ENCODE measurements at regions not wholly inside any gene's neighbourhood (a gene's known extent, or its start where the extent isn't known, plus 50 kb on each side); places are given as distances from the start of the nearest gene placed in this dataset.
"Not testable (repeated sequence)": the region's sequence is repeated elsewhere in the genome, so short reads cannot be mapped to it uniquely, and the experiment has no call there.

DNA sequence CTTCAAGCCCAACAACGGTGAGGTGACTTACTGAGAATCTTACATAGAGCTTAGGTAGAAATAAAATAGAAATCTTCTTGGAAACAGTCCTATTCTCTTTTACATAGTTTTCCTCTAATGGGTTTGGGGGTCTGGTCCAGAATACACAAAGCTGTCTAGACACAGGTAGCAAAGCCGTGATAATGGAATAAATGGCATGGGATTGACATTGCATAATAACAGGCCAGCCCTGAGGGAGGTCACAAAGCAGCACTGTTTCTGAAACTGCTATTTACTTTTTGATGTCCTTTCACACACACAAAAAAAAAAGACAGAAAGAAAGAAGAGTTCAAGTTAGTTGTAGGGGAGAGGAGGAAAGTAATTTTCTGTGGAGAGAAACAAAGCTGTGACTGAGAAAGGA lies 364.8 kb upstream of the SORCS1 start:
- H3K36me3 ChIP-seq (ENCODE audit: insufficient read depth): no peaks in the 10 kb centered on the region
- no peak overlapping the region for H2AFZ ChIP-seq (ENCODE audit: low read depth)
- H3K27me3 ChIP-seq (ENCODE audit: insufficient read depth, low read depth): no peaks in the 10 kb centered on the region
- no peak overlapping the region for H3K27ac ChIP-seq
- no peaks in the 10 kb centered on the region for H4K20me1 ChIP-seq (ENCODE audit: insufficient read depth)
- no peak overlapping the region for H3K4me2 ChIP-seq
- no peaks in the 10 kb centered on the region for H3K4me1 ChIP-seq (ENCODE audit: low read depth, poor library complexity, severe bottlenecking)
- no peak overlapping the region for H3K4me3 ChIP-seq (IDR thresholded peaks at IDR 0.05; ENCODE audit: insufficient read depth, low read depth, low read length)
- TF ChIP-seq, protein P1, sequence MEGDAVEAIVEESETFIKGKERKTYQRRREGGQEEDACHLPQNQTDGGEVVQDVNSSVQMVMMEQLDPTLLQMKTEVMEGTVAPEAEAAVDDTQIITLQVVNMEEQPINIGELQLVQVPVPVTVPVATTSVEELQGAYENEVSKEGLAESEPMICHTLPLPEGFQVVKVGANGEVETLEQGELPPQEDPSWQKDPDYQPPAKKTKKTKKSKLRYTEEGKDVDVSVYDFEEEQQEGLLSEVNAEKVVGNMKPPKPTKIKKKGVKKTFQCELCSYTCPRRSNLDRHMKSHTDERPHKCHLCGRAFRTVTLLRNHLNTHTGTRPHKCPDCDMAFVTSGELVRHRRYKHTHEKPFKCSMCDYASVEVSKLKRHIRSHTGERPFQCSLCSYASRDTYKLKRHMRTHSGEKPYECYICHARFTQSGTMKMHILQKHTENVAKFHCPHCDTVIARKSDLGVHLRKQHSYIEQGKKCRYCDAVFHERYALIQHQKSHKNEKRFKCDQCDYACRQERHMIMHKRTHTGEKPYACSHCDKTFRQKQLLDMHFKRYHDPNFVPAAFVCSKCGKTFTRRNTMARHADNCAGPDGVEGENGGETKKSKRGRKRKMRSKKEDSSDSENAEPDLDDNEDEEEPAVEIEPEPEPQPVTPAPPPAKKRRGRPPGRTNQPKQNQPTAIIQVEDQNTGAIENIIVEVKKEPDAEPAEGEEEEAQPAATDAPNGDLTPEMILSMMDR (conservative IDR thresholded peaks at IDR 0.05; ENCODE audit: low read depth, low read length): no peak
- no peaks in the 10 kb centered on the region for H3K79me2 ChIP-seq (ENCODE audit: insufficient read depth, low read depth)
- no peak overlapping the region for H3K9ac ChIP-seq

GRCh38 chr10:107520348-107520747 lies 355.8 kb upstream of the SORCS1 start:
- H3K4me3 ChIP-seq (IDR thresholded peaks at IDR 0.05; ENCODE audit: insufficient read depth, low read depth, low read length): no peak overlapping the region
- no peaks in the 10 kb centered on the region for H3K79me2 ChIP-seq (ENCODE audit: insufficient read depth, low read depth)
- H3K9ac ChIP-seq: no peak overlapping the region
- H2AFZ ChIP-seq (ENCODE audit: low read depth): no peak overlapping the region
- no peak overlapping the region for H3K27ac ChIP-seq
- TF ChIP-seq, protein P1 (conservative IDR thresholded peaks at IDR 0.05; ENCODE audit: low read depth, low read length): no peak
- no peak overlapping the region for H3K4me2 ChIP-seq
- no peaks in the 10 kb centered on the region for H3K4me1 ChIP-seq (ENCODE audit: low read depth, poor library complexity, severe bottlenecking)
- no peaks in the 10 kb centered on the region for H3K36me3 ChIP-seq (ENCODE audit: insufficient read depth)
- H4K20me1 ChIP-seq (ENCODE audit: insufficient read depth): no peaks in the 10 kb centered on the region
- H3K27me3 ChIP-seq (ENCODE audit: insufficient read depth, low read depth): no peaks in the 10 kb centered on the region

DNA sequence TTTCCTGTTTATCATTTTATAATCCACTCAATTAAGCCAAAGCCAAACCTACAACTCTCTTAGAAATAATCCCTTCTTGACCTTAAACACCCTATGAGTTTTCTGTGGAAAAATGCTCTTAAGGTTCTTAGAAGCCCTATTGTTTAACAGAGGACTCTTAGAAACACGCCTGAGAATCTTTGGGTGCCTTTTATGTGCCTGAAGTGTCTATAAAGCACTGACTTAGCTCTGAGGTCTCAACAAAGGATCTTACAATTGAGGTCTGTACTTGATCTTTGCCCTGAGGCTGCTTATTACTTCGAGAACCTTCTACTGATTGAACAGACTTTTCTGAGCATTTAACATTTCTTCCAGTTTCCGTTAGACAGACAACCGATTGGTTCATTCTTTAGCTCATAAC lies 353.3 kb upstream of the SORCS1 start:
- TF ChIP-seq, protein P1 (conservative IDR thresholded peaks at IDR 0.05; ENCODE audit: low read depth, low read length): no peak
- H4K20me1 ChIP-seq (ENCODE audit: insufficient read depth): no peaks in the 10 kb centered on the region
- no peaks in the 10 kb centered on the region for H3K4me1 ChIP-seq (ENCODE audit: low read depth, poor library complexity, severe bottlenecking)
- H3K27me3 ChIP-seq (ENCODE audit: insufficient read depth, low read depth): no peaks in the 10 kb centered on the region
- H3K4me3 ChIP-seq (IDR thresholded peaks at IDR 0.05; ENCODE audit: insufficient read depth, low read depth, low read length): no peak overlapping the region
- no peak overlapping the region for H3K9ac ChIP-seq
- H3K79me2 ChIP-seq (ENCODE audit: insufficient read depth, low read depth): no peaks in the 10 kb centered on the region
- H2AFZ ChIP-seq (ENCODE audit: low read depth): no peak overlapping the region
- no peak overlapping the region for H3K4me2 ChIP-seq
- no peak overlapping the region for H3K27ac ChIP-seq
- no peaks in the 10 kb centered on the region for H3K36me3 ChIP-seq (ENCODE audit: insufficient read depth)

DNA sequence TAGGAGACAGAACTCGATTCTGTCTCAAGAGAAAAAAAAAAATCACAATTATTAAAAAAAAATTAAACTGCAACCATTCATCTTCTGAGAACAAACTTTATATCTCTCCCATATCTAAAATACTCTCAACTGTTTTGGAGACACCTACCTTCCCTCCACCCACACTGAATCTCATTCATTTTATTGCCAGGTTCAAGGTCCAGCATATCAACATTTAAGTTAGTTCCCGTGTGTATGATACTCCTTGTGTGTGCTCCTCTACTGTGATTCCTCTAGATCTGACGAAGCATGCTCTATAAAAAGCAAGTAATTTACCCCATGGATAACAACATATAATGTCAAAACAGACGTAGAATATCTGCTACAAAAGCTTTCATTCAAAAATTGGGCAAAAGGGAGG lies 351.8 kb upstream of the SORCS1 start:
- TF ChIP-seq, protein P1 (conservative IDR thresholded peaks at IDR 0.05; ENCODE audit: low read depth, low read length): no peak
- H3K4me1 ChIP-seq (ENCODE audit: low read depth, poor library complexity, severe bottlenecking): no peaks in the 10 kb centered on the region
- H3K79me2 ChIP-seq (ENCODE audit: insufficient read depth, low read depth): no peaks in the 10 kb centered on the region
- H3K27ac ChIP-seq: no peak overlapping the region
- no peaks in the 10 kb centered on the region for H3K36me3 ChIP-seq (ENCODE audit: insufficient read depth)
- H2AFZ ChIP-seq (ENCODE audit: low read depth): no peak overlapping the region
- no peak overlapping the region for H3K9ac ChIP-seq
- no peak overlapping the region for H3K4me3 ChIP-seq (IDR thresholded peaks at IDR 0.05; ENCODE audit: insufficient read depth, low read depth, low read length)
- H4K20me1 ChIP-seq (ENCODE audit: insufficient read depth): no peaks in the 10 kb centered on the region
- no peak overlapping the region for H3K4me2 ChIP-seq
- H3K27me3 ChIP-seq (ENCODE audit: insufficient read depth, low read depth): no peaks in the 10 kb centered on the region

GRCh38 chr10:107504011-107504410 lies 339.5 kb upstream of the SORCS1 start:
- H3K4me3 ChIP-seq (IDR thresholded peaks at IDR 0.05; ENCODE audit: insufficient read depth, low read depth, low read length); H3K4me2 ChIP-seq; H3K27me3 ChIP-seq (ENCODE audit: insufficient read depth, low read depth); H3K9ac ChIP-seq; H3K4me1 ChIP-seq (ENCODE audit: low read depth, poor library complexity, severe bottlenecking); H4K20me1 ChIP-seq (ENCODE audit: insufficient read depth); H2AFZ ChIP-seq (ENCODE audit: low read depth); H3K79me2 ChIP-seq (ENCODE audit: insufficient read depth, low read depth); H3K36me3 ChIP-seq (ENCODE audit: insufficient read depth); H3K27ac ChIP-seq: not testable (repeated sequence)

Measured in KMS-11 (cell line).